ENCODE measurements at regions not wholly inside any gene's neighbourhood (a gene's known extent, or its start where the extent isn't known, plus 50 kb on each side); places are given as distances from the start of the nearest gene placed in this dataset.

GRCh38 chr2:7934476-7934875 lies 747.4 kb upstream of the ID2 start:
- no peaks in the 10 kb centered on the region for H3K4me1 ChIP-seq (ENCODE audit: control insufficient read depth in 4 of 4, insufficient read depth in 4 of 4, low read length in 3 of 4)
- H3K27me3 ChIP-seq (ENCODE audit: control insufficient read depth in 4 of 4, insufficient read depth in 4 of 4, low read length in 3 of 4): no peaks in the 10 kb centered on the region
- H3K4me3 ChIP-seq (ENCODE audit: low read depth in 1 of 3, low read length in 3 of 3): no peak overlapping the region
- no peak for DNase-seq (ENCODE audit: low spot score)
- H3K9ac ChIP-seq (ENCODE audit: low read depth in 1 of 2, low read length in 2 of 2): no peak overlapping the region
- H3K36me3 ChIP-seq (ENCODE audit: control insufficient read depth in 4 of 4, insufficient read depth in 3 of 4, low read depth in 1 of 4, low read length in 3 of 4): no peaks in the 10 kb centered on the region
- no peak overlapping the region for H3K27ac ChIP-seq (ENCODE audit: low read depth in 1 of 2, low read length in 2 of 2)
- no peaks in the 10 kb centered on the region for H3K9me3 ChIP-seq (ENCODE audit: control insufficient read depth in 4 of 4, low read length in 3 of 4)
- TF ChIP-seq NR2F2 (IDR thresholded peaks at IDR 0.05): no peak
- 94% methylated on average over 4 of the region's 4 CpGs for WGBS

- H3K9me3 ChIP-seq (ENCODE audit: control insufficient read depth in 4 of 4, low read length in 3 of 4): no peaks in the 10 kb centered on the region
- H3K4me3 ChIP-seq (ENCODE audit: low read depth in 1 of 3, low read length in 3 of 3): no peak overlapping the region
- no peak overlapping the region for H3K9ac ChIP-seq (ENCODE audit: low read depth in 1 of 2, low read length in 2 of 2)
- no peak for DNase-seq (ENCODE audit: low spot score)
- H3K27ac ChIP-seq (ENCODE audit: low read depth in 1 of 2, low read length in 2 of 2): no peak overlapping the region
- TF ChIP-seq CTCF (IDR thresholded peaks at IDR 0.05; ENCODE audit: low read depth, low read length, missing input control): no peak
- no peak for TF ChIP-seq GABPA (IDR thresholded peaks at IDR 0.05 in 1 of 2, conservative IDR thresholded peaks at IDR 0.05 in 1 of 2)
- TF ChIP-seq ATF3 (IDR thresholded peaks at IDR 0.05): no peak
- TF ChIP-seq TAF1 (conservative IDR thresholded peaks at IDR 0.05): no peak
- no peak for TF ChIP-seq FOXA1 (IDR thresholded peaks at IDR 0.05)
- no peak for TF ChIP-seq RAD21 (IDR thresholded peaks at IDR 0.05)
- no peak for TF ChIP-seq HNF4A (conservative IDR thresholded peaks at IDR 0.05)
- TF ChIP-seq FOXA2 (IDR thresholded peaks at IDR 0.05): no peak
- TF ChIP-seq MAX (IDR thresholded peaks at IDR 0.05): no peak
- TF ChIP-seq YY1 (IDR thresholded peaks at IDR 0.05): no peak
- no peak for TF ChIP-seq REST (IDR thresholded peaks at IDR 0.05)
- no peak for TF ChIP-seq RXRA (IDR thresholded peaks at IDR 0.05)
- no peak for TF ChIP-seq NR2F2 (IDR thresholded peaks at IDR 0.05)
- TF ChIP-seq HNF4G (IDR thresholded peaks at IDR 0.05): no peak
- TF ChIP-seq SP1 (IDR thresholded peaks at IDR 0.05): no peak
- H3K36me3 ChIP-seq (ENCODE audit: control insufficient read depth in 4 of 4, insufficient read depth in 3 of 4, low read depth in 1 of 4, low read length in 3 of 4): no peaks in the 10 kb centered on the region
- no peaks in the 10 kb centered on the region for H3K27me3 ChIP-seq (ENCODE audit: control insufficient read depth in 4 of 4, insufficient read depth in 4 of 4, low read length in 3 of 4)
- H3K4me1 ChIP-seq (ENCODE audit: control insufficient read depth in 4 of 4, insufficient read depth in 4 of 4, low read length in 3 of 4): no peaks in the 10 kb centered on the region
- WGBS: 96% methylated on average over 1 of the region's 1 CpG
These were observed 744.8 kb upstream of the ID2 start for GRCh38 chr2:7937082-7937481.
